Smooth muscle cell (in vitro differentiated cells): ENCODE measurements at regions not wholly inside any gene's neighbourhood (a gene's known extent, or its start where the extent isn't known, plus 50 kb on each side); places are given as distances from the start of the nearest gene placed in this dataset.

Experiments used
- DNase-seq: peaks from one replicate; lab custom pipeline; 2025; ENCODE audit not compliant: unreplicated experiment; lab: John Stamatoyannopoulos, UW
- H2AFZ ChIP-seq: fragments of 200-600 bp; sonication (generic); 2 replicates; pipeline ENCODE4 v1.6.0; 2016; ENCODE audit warnings: antibody characterized with exemption, low read depth, mild to moderate bottlenecking
- H3F3A ChIP-seq: fragments of 200-600 bp; sonication (generic); 2 replicates; pipeline ENCODE4 v1.6.0; 2017; ENCODE audit warnings: antibody characterized with exemption, low read depth
- H3K27ac ChIP-seq: fragments of 200-600 bp; sonication (generic); 2 replicates; pipeline ENCODE4 v1.5.1; 2016; ENCODE audit warnings: low read depth, mild to moderate bottlenecking
- H3K27me3 ChIP-seq: fragments of 200-600 bp; sonication (generic); 2 replicates; pipeline ENCODE4 v1.6.1; 2016; ENCODE audit warnings: low read depth, mild to moderate bottlenecking
- H3K36me3 ChIP-seq: fragments of 200-600 bp; sonication (generic); 2 replicates; pipeline ENCODE4 v1.5.1; 2016; ENCODE audit warnings: low read depth
- H3K4me1 ChIP-seq: fragments of 200-600 bp; sonication (generic); 2 replicates; pipeline ENCODE4 v1.5.1; 2016; ENCODE audit warnings: low read depth
- H3K4me2 ChIP-seq: fragments of 200-600 bp; sonication (generic); 2 replicates; pipeline ENCODE4 v1.6.0; 2016; ENCODE audit warnings: mild to moderate bottlenecking
- H3K4me3 ChIP-seq: fragments of 200-600 bp; sonication (generic); 2 replicates; pipeline ENCODE4 v1.5.1; 2016; ENCODE audit warnings: mild to moderate bottlenecking
- H3K79me2 ChIP-seq: fragments of 200-600 bp; sonication (generic); 2 replicates; pipeline ENCODE4 v1.6.0; 2016; ENCODE audit warnings: low read depth, mild to moderate bottlenecking
- H3K9ac ChIP-seq: fragments of 200-600 bp; sonication (generic); 2 replicates; pipeline ENCODE4 v1.6.0; 2016; ENCODE audit warnings: low read depth
- H3K9me3 ChIP-seq: fragments of 200-600 bp; sonication (generic); replicated peaks from 2 replicates; pipeline ENCODE4 v1.5.1; 2016; ENCODE audit warnings: low read depth
- H4K20me1 ChIP-seq: fragments of 200-600 bp; sonication (generic); 2 replicates; pipeline ENCODE4 v1.6.0; 2016; ENCODE audit warnings: low read depth
- WGBS: methylation state at CpG from one replicate; pipeline ENCODE4 v1.1.7; 2016; ENCODE audit warnings: low lambda C conversion rate; 5-methylcytosine and 5-hydroxymethylcytosine counted together
- TF ChIP-seq, protein P1 (sequence below): fragments of 200-600 bp; sonication (generic); IDR thresholded peaks from 2 replicates; pipeline ENCODE4 v1.5.1; 2017; ENCODE audit warnings: borderline replicate concordance, mild to moderate bottlenecking, antibody characterized with exemption; ENCODE audit not compliant: insufficient read depth, poor library complexity, severe bottlenecking

DNA sequence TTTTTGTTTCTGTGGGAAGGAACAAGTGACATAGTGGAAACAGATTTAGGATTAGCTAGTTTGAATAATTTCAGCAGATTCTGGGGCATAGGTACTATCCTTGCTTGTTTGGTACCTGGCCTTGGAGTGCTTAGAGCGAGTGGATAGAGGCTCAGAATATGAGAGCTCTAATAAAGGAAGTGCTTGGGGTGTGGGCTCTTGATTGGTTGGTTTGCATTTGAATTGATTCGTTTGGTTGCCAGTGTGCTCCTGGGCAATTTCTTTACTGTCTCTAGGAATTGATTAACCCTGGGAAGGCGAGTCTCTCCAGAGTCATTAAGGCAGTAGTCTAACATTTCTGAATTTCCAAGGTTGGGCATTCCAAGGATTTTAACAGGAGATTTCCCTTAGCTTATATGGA is 98.0 kb downstream of the DTWD1 start:
- no peaks in the 10 kb centered on the region for H4K20me1 ChIP-seq
- H3K79me2 ChIP-seq, result no peaks in the 10 kb centered on the region
- no peak for DNase-seq
- no peaks in the 10 kb centered on the region for H3K4me1 ChIP-seq
- no peaks in the 10 kb centered on the region for H3K27me3 ChIP-seq
- no peak overlapping the region for H3K4me3 ChIP-seq
- no peak overlapping the region for H3K9ac ChIP-seq
- 78% methylated on average over 3 of the region's 3 CpGs for WGBS
- no peak overlapping the region for H3K4me2 ChIP-seq
- H3F3A ChIP-seq, result no peaks in the 10 kb centered on the region
- TF ChIP-seq, protein P1, sequence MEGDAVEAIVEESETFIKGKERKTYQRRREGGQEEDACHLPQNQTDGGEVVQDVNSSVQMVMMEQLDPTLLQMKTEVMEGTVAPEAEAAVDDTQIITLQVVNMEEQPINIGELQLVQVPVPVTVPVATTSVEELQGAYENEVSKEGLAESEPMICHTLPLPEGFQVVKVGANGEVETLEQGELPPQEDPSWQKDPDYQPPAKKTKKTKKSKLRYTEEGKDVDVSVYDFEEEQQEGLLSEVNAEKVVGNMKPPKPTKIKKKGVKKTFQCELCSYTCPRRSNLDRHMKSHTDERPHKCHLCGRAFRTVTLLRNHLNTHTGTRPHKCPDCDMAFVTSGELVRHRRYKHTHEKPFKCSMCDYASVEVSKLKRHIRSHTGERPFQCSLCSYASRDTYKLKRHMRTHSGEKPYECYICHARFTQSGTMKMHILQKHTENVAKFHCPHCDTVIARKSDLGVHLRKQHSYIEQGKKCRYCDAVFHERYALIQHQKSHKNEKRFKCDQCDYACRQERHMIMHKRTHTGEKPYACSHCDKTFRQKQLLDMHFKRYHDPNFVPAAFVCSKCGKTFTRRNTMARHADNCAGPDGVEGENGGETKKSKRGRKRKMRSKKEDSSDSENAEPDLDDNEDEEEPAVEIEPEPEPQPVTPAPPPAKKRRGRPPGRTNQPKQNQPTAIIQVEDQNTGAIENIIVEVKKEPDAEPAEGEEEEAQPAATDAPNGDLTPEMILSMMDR, result no peak
- no peaks in the 10 kb centered on the region for H3K9me3 ChIP-seq
- no peak overlapping the region for H2AFZ ChIP-seq
- H3K36me3 ChIP-seq, result no peaks in the 10 kb centered on the region
- no peak overlapping the region for H3K27ac ChIP-seq

DNA sequence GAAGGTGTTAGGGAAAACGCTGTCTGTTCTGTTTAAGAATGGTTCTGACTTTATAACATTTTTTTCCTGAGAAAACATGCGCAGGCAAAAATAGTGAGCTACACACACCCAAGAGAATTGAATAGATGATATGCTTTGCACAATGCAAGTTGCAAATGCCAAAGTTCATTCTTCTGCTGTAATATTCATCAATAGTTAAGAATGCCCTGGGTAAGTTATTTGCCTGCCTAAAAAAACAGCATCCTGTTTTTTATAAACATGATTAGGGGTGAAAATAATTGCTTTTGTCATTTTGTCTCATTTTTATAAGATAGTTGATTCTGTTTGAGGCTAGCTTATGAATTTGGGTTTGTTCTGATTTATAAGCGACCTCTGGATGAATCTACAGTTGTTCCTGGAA is 99.4 kb downstream of the DTWD1 start:
- Histone ChIP-seq H3K27ac (no peak overlapping the region), H3K4me3 (no peak overlapping the region), H3K4me1 (no peaks in the 10 kb centered on the region), H3F3A (no peaks in the 10 kb centered on the region), H3K9ac (no peak overlapping the region), H3K4me2 (no peak overlapping the region), H3K36me3 (no peaks in the 10 kb centered on the region), H4K20me1 (no peaks in the 10 kb centered on the region), H3K79me2 (no peaks in the 10 kb centered on the region), H3K27me3 (no peaks in the 10 kb centered on the region), H3K9me3 (no peaks in the 10 kb centered on the region), H2AFZ (no peak overlapping the region)
- 97% methylated on average over 3 of the region's 3 CpGs for WGBS
- no peak for DNase-seq
- TF ChIP-seq, protein P1, result no peak

DNA sequence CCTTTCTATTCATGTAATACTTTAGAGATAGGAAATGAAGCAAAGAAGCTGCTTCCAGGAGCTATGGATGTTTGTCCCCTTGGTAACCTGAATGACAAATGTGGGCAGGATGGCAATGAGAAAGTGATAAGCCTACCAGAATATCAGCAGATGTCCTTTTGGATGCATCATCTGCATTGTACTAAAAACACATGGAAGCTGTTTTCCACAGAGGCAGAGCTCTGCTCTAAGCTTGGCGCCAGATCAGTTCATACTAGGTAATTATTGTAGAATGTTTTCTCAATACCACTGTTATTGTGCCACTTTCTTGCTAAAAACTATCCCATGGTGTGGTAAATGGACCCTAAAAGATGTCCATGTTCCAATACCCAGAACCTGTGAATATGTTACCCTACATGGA is 100.2 kb downstream of the DTWD1 start:
- DNase-seq, result no peak
- WGBS, result 89% methylated on average over 1 of the region's 1 CpG

DNA sequence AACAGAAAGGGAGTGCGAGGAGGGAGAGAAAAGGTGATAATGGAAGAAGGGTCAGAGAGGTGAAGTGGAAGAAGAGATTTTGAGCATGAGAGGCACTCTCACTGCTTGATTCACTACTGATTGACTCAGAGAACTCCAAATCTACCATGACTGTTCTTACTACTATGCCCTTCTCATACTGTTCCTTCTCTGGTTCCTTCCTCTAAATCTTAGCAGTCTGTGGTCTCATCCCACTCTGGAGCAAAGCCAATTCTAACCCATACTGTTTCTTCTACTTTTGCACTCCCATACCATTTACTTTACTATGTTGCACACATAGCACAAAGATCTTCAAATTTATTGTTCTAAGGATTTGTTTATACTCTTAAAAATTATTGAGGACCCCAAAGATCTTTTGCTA is 100.8 kb downstream of the DTWD1 start:
- 84% methylated on average over 1 of the region's 1 CpG for WGBS
- no peak overlapping the region for H3K4me3 ChIP-seq
- no peaks in the 10 kb centered on the region for H3K27me3 ChIP-seq
- no peaks in the 10 kb centered on the region for H3K79me2 ChIP-seq
- no peaks in the 10 kb centered on the region for H4K20me1 ChIP-seq
- H3K9ac ChIP-seq, result no peak overlapping the region
- H3F3A ChIP-seq, result no peaks in the 10 kb centered on the region
- TF ChIP-seq, protein P1, result no peak
- no peak overlapping the region for H2AFZ ChIP-seq
- H3K4me1 ChIP-seq, result no peaks in the 10 kb centered on the region
- no peak for DNase-seq
- no peak overlapping the region for H3K27ac ChIP-seq
- no peaks in the 10 kb centered on the region for H3K36me3 ChIP-seq
- H3K4me2 ChIP-seq, result no peak overlapping the region
- H3K9me3 ChIP-seq, result no peaks in the 10 kb centered on the region

More for the DNA sequence above, 100.2 kb downstream of the DTWD1 start:
- no peak overlapping the region for H3K9ac ChIP-seq
- H3K4me2 ChIP-seq, result no peak overlapping the region
- no peaks in the 10 kb centered on the region for H3K4me1 ChIP-seq
- no peaks in the 10 kb centered on the region for H3K36me3 ChIP-seq
- TF ChIP-seq, protein P1, result no peak
- no peaks in the 10 kb centered on the region for H4K20me1 ChIP-seq
- no peaks in the 10 kb centered on the region for H3F3A ChIP-seq
- H3K9me3 ChIP-seq, result no peaks in the 10 kb centered on the region
- no peak overlapping the region for H2AFZ ChIP-seq
- H3K27ac ChIP-seq, result no peak overlapping the region
- no peaks in the 10 kb centered on the region for H3K27me3 ChIP-seq
- no peak overlapping the region for H3K4me3 ChIP-seq
- no peaks in the 10 kb centered on the region for H3K79me2 ChIP-seq
